ENCODE measurements at regions not wholly inside any gene's neighbourhood (a gene's known extent, or its start where the extent isn't known, plus 50 kb on each side); places are given as distances from the start of the nearest gene placed in this dataset.

GRCh38 chr3:150158943-150159625 is 188.4 kb upstream of the PFN2 start:
- no peak overlapping the region for H3K4me3 Mint-ChIP-seq
- H3K4me1 Mint-ChIP-seq = no peaks in the 10 kb centered on the region
- no peak for ATAC-seq
- no peaks in the 10 kb centered on the region for H3K9me3 Mint-ChIP-seq
- H3K36me3 Mint-ChIP-seq (ENCODE audit: low read depth) = no peaks in the 10 kb centered on the region
- DNase-seq = no peak
- no peak overlapping the region for H3K27ac Mint-ChIP-seq
- H3K27me3 Mint-ChIP-seq = peaks cover 7% of the 10 kb centered on the region

- H3K36me3 Mint-ChIP-seq (ENCODE audit: low read depth) = no peaks in the 10 kb centered on the region
- no peak overlapping the region for H3K4me3 Mint-ChIP-seq
- no peak overlapping the region for H3K27ac Mint-ChIP-seq
- peaks cover 32% of the 10 kb centered on the region for H3K27me3 Mint-ChIP-seq
- peaks cover 2% of the 10 kb centered on the region for H3K4me1 Mint-ChIP-seq
- no peak for DNase-seq
- ATAC-seq = no peak
- H3K9me3 Mint-ChIP-seq = no peaks in the 10 kb centered on the region
Measured at GRCh38 chr3:150152567-150152966, 181.9 kb upstream of the PFN2 start.

- DNase-seq = no peak
Measured at GRCh38 chr3:150150633-150151032, 179.9 kb upstream of the PFN2 start.

DNA sequence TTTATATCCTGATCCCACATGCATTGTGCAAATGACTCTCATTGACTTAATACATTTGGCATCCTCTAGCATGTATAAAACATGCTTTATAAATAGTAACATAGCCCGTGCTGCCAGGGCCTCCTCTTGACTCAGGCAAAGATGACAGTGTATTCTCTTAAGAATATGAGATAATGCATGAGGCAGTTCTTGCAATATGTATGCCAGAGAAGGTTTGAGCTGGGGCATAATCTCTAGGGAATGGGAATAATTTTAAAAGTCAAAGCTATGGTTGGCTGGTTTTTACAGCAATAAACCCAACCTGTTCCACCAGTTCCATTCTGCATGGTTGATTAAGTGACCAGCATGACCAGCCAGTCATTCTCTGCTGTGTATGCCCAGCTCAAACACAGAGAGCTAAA is 179.0 kb upstream of the PFN2 start:
- H3K36me3 Mint-ChIP-seq (ENCODE audit: low read depth) = no peaks in the 10 kb centered on the region
- peaks cover 6% of the 10 kb centered on the region for H3K4me1 Mint-ChIP-seq
- no peak overlapping the region for H3K27ac Mint-ChIP-seq
- DNase-seq (no peak), ATAC-seq (no peak)
- no peaks in the 10 kb centered on the region for H3K9me3 Mint-ChIP-seq
- H3K4me3 Mint-ChIP-seq = no peak overlapping the region
- peaks cover 31% of the 10 kb centered on the region for H3K27me3 Mint-ChIP-seq

More at GRCh38 chr3:150150633-150151032, 179.9 kb upstream of the PFN2 start:
- no peak for ATAC-seq
- Mint-ChIP-seq H3K4me3 (no peak overlapping the region), H3K27me3 (peaks cover 33% of the 10 kb centered on the region), H3K9me3 (no peaks in the 10 kb centered on the region), H3K36me3 (ENCODE audit: low read depth) (no peaks in the 10 kb centered on the region), H3K4me1 (peaks cover 6% of the 10 kb centered on the region), H3K27ac (no peak overlapping the region)

DNA sequence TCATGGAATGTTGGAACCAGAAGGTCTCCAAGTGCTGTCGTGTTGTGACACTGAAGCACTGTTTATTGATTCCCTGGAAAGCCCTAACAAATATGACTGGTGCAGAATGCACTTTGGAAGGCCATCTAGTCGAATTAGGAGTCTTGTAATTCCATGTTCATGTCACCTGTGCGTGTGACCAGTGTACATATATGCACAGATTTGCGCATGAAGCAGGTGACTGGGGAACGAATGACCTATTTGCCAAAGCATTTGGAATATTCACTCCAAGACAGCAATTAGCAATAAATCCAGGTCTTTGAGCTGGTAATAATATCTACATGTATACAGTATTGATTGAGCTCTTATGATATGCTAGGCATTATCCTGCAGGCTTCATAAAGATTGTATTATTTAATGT is 177.5 kb upstream of the PFN2 start:
- no peaks in the 10 kb centered on the region for H3K36me3 Mint-ChIP-seq (ENCODE audit: low read depth)
- peaks cover 6% of the 10 kb centered on the region for H3K4me1 Mint-ChIP-seq
- no peaks in the 10 kb centered on the region for H3K9me3 Mint-ChIP-seq

DNA sequence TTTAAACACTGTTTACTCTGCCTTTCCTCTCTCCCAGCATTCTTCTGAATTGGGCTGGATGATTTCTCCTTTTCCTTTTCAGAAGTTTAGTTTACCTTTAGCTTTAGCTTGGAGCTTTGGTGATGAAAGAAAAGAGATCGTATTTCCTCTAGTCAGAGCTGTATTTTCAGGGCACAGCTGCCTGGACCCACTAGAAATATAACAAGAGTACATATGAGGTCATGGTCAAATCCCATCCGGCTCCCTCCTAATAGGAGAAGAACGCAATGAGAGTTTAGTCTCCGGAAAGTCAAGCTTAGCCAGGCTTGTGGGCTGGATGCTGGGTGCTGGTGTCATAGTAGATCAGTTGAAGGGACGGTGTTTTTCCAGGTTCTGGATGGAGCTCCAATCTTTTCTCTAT is 177.1 kb upstream of the PFN2 start:
- peaks cover 6% of the 10 kb centered on the region for H3K4me1 Mint-ChIP-seq
- no peak overlapping the region for H3K4me3 Mint-ChIP-seq
- ATAC-seq (no peak), DNase-seq (no peak)
- no peaks in the 10 kb centered on the region for H3K36me3 Mint-ChIP-seq (ENCODE audit: low read depth)
- no peak overlapping the region for H3K27ac Mint-ChIP-seq
- H3K9me3 Mint-ChIP-seq = no peaks in the 10 kb centered on the region
- H3K27me3 Mint-ChIP-seq = peaks cover 25% of the 10 kb centered on the region

More for the DNA sequence above, 177.5 kb upstream of the PFN2 start:
- Mint-ChIP-seq H3K27me3 (peaks cover 27% of the 10 kb centered on the region), H3K4me3 (no peak overlapping the region), H3K27ac (no peak overlapping the region)
- ATAC-seq = no peak
- DNase-seq = no peak

DNA sequence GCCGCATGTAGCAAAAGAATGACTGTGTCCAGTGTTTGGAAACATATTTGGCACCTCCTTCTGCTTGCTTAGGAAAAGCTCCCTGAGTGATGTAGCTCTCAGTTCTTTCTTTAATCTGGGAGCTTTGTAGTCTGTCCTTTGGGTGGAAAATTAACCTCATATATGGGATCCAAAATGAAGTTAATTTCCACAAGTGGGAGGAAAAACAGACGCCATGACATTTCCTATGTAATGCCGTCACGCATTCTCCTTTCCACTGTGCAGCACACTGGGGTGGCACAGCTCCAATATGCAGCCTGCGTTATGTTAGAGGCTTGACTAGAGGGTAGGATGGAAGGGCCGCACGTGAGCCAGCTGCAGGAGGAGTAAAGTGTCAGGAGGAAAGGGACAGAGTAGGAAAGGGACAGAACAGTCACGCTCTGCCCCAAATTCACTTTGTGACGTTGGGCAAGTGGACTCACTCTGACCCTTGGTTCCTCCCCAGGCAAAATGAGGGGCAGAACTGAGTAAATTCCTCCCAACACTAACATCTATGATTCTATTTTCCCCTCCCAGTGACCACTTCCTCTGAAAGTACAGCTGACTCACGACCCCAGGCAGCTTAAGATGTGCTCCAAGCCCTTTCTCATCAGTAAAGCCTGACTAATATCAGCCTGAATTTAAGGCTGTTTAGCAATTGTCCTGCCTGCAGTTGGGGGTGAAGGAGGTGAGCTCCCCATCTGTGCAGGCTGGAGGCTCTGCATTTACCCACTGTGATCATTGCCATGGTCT is 176.5 kb upstream of the PFN2 start:
- H3K9me3 Mint-ChIP-seq = no peaks in the 10 kb centered on the region
- DNase-seq = peak; percentile 4
- H3K4me1 Mint-ChIP-seq = peaks cover 6% of the 10 kb centered on the region
- H3K27ac Mint-ChIP-seq = no peak overlapping the region
- no peak overlapping the region for H3K4me3 Mint-ChIP-seq
- peaks cover 24% of the 10 kb centered on the region for H3K27me3 Mint-ChIP-seq
- ATAC-seq = peak; percentile 91
- H3K36me3 Mint-ChIP-seq (ENCODE audit: low read depth) = no peaks in the 10 kb centered on the region

DNA sequence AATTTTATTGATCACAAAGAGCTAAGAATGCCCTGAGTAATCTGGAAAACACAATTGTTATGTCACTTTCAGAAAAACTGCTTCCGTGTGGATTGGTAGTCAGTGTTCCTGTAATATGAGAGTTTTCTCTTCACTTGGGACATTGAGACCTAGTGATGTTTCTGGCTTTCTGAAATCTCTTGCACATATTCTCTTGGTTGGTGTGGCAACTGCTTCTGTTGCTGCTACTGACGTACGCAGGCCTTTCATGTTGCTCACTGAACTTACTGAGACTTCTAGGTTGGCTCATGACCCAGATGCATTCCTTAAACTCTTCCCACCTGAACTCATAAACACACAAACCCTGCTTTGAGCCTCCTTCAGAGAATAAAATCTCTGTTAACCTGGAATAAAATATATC is 175.0 kb upstream of the PFN2 start:
- no peak for ATAC-seq
- no peak overlapping the region for H3K4me3 Mint-ChIP-seq
- no peaks in the 10 kb centered on the region for H3K36me3 Mint-ChIP-seq (ENCODE audit: low read depth)
- H3K27me3 Mint-ChIP-seq = peaks cover 15% of the 10 kb centered on the region
- no peaks in the 10 kb centered on the region for H3K9me3 Mint-ChIP-seq
- H3K27ac Mint-ChIP-seq = no peak overlapping the region
- H3K4me1 Mint-ChIP-seq = peaks cover 6% of the 10 kb centered on the region
- DNase-seq = no peak

DNA sequence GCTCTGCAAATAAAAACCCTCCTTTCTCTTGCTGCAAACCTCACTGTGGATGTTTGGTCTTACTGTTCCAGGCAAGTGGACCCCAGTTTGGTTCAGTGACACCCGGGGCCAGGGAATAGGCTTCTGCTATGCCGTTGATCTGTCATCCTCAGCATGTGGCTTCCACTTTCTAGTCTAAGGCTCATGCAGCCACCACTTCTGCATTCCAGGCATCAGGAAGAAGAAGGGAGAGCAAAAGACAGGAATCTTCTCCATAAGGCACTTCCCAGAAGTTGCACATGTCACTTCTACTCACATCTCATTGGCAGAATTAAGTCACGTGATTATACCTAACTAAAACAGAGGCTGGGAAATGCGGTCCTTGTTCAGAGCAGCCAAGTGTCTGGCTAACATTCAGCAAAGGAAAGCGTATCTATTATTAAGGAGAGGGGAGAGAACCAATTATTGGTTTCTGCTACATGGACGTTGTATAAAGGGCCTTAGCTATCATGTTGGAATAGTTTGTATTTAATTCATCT is 173.6 kb upstream of the PFN2 start:
- Mint-ChIP-seq H3K4me1 (peaks cover 6% of the 10 kb centered on the region), H3K4me3 (no peak overlapping the region), H3K36me3 (ENCODE audit: low read depth) (no peaks in the 10 kb centered on the region), H3K27ac (no peak overlapping the region), H3K27me3 (peaks cover 8% of the 10 kb centered on the region), H3K9me3 (no peaks in the 10 kb centered on the region)
- no peak for DNase-seq
- no peak for ATAC-seq

GRCh38 chr3:150142936-150143335 is 172.2 kb upstream of the PFN2 start:
- H3K4me1 Mint-ChIP-seq = peaks cover 6% of the 10 kb centered on the region
- no peak overlapping the region for H3K27ac Mint-ChIP-seq
- H3K4me3 Mint-ChIP-seq = no peak overlapping the region
- no peaks in the 10 kb centered on the region for H3K36me3 Mint-ChIP-seq (ENCODE audit: low read depth)
- ATAC-seq = no peak
- H3K27me3 Mint-ChIP-seq = peaks cover 4% of the 10 kb centered on the region
- DNase-seq = no peak
- H3K9me3 Mint-ChIP-seq = no peaks in the 10 kb centered on the region

GRCh38 chr3:150141790-150142326 is 171.2 kb upstream of the PFN2 start:
- Mint-ChIP-seq H3K4me3 (no peak overlapping the region), H3K27me3 (peaks cover 6% of the 10 kb centered on the region), H3K9me3 (no peaks in the 10 kb centered on the region), H3K27ac (no peak overlapping the region), H3K36me3 (ENCODE audit: low read depth) (no peaks in the 10 kb centered on the region), H3K4me1 (no peaks in the 10 kb centered on the region)
- ATAC-seq (no peak), DNase-seq (no peak)

DNA sequence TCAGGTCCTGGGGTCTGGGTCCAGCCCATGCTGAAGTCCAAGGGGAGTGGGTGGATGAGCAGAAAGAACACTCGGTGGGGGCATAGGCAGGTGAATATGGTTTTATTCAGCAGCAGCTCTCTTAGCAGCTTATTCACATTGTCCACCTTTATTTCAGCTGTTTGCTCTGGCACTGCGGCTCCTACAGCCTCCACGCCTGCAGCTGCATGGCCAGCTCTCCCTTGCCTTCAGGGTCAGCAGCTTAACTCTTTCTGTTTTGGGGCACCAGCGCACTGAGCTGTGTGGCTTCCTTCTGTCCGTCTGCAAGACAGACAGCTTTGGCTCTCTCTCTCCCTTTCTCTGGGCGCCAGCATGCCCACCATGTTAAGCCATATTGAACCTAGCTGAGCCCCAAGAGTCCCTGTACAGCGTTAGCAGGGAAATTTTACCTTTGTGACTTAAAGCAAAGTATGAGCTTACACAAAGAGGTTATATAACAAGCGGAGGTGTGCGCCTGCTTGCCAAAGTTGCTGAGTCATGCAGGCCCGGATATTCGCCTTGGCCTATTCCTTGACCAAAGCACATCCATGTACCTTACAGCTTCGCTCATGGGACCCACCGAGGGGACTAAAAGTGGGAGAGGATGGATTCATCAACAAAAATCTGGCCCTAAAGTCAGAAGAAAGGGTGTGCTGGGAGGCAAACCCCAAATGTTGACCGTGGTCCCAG is 170.1 kb upstream of the PFN2 start:
- Mint-ChIP-seq H3K4me1 (no peaks in the 10 kb centered on the region), H3K4me3 (no peak overlapping the region), H3K27ac (no peak overlapping the region), H3K9me3 (no peaks in the 10 kb centered on the region), H3K36me3 (ENCODE audit: low read depth) (no peaks in the 10 kb centered on the region), H3K27me3 (peaks cover 12% of the 10 kb centered on the region)
- DNase-seq (no peak), ATAC-seq (no peak)

- no peak overlapping the region for H3K4me3 Mint-ChIP-seq
- ATAC-seq = no peak
- H3K27me3 Mint-ChIP-seq = peaks cover 12% of the 10 kb centered on the region
- no peak for DNase-seq
- no peaks in the 10 kb centered on the region for H3K4me1 Mint-ChIP-seq
- no peaks in the 10 kb centered on the region for H3K36me3 Mint-ChIP-seq (ENCODE audit: low read depth)
- H3K27ac Mint-ChIP-seq = no peak overlapping the region
- no peaks in the 10 kb centered on the region for H3K9me3 Mint-ChIP-seq
Measured at GRCh38 chr3:150138824-150139223, 168.1 kb upstream of the PFN2 start.

DNA sequence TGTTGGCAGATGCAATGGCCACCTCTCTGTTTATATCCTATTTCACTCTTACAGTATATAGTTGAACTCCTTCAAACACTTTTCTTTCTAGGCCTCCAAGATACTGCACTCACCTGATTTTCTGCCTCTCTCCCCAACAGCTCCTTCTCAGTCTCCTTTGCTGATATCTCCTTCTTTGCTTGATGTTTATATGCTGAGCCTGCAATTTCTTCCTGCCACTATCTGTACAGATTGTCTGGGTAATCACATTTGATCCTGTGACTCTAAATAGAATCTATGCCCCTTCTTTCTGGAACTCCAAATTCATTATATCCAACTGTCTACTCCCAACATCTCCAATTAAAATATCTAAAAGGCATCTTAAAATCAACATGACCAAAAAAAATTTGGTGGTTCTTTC is 165.5 kb upstream of the PFN2 start:
- Mint-ChIP-seq H3K36me3 (ENCODE audit: low read depth) (no peaks in the 10 kb centered on the region), H3K9me3 (no peaks in the 10 kb centered on the region), H3K4me1 (no peaks in the 10 kb centered on the region), H3K27me3 (peaks cover 21% of the 10 kb centered on the region), H3K27ac (no peak overlapping the region), H3K4me3 (no peak overlapping the region)
- ATAC-seq (no peak), DNase-seq (no peak)
